Stomach (tissue), 8 donors: ENCODE measurements at regions not wholly inside any gene's neighbourhood (a gene's known extent, or its start where the extent isn't known, plus 50 kb on each side); places are given as distances from the start of the nearest gene placed in this dataset.
A peak's percentile ranks its signal among the peaks of the same experiment; 100 is the strongest.

Experiments used
- DNase-seq, 2 donors: peaks; one replicate each; pipeline versions ENCODE4 v3.0.0 to v3.0.0-alpha.2; 2013 to 2019
- H3K27ac ChIP-seq, 5 donors: fragments of 200-600 bp in 4 of 5; sonication (generic) in 4 of 5; one replicate each; pipeline ENCODE4 v1.5.1; 2013 to 2019; ENCODE audit warnings: mild to moderate bottlenecking in 1 of 5, moderate library complexity in 1 of 5
- H3K27me3 ChIP-seq, 3 donors: fragments of 200-600 bp; sonication (generic); one replicate each; pipeline ENCODE4 v1.5.1; 2017 to 2019; ENCODE audit warnings: mixed run types in 1 of 3
- H3K36me3 ChIP-seq, 4 donors: fragments of 200-600 bp; sonication (generic); 1 replicate in 3 of 4; 2 replicates in 1 of 4; pipeline ENCODE4 v1.5.1; 2016 to 2019
- H3K4me1 ChIP-seq, 4 donors: fragments of 200-600 bp; sonication (generic); one replicate each; pipeline ENCODE4 v1.5.1; 2016 to 2019
- H3K4me3 ChIP-seq, 4 donors: fragments of 200-600 bp; sonication (generic) in 3 of 4; one replicate each; pipeline ENCODE4 v1.5.1; 2016 to 2019; ENCODE audit warnings: mild to moderate bottlenecking in 1 of 4
- H3K9me3 ChIP-seq, 4 donors: fragments of 200-600 bp; sonication (generic); one replicate each; pipeline ENCODE4 v1.5.1; 2016 to 2019
- CTCF ChIP-seq, 7 experiments: fragments of 450-650 bp in 4 of 7; fragments of 200-600 bp in 3 of 7; sonication (generic) in 3 of 7; IDR thresholded peaks; one replicate each; pipeline ENCODE4 v1.5.1; 2016 to 2019; ENCODE audit warnings: antibody characterized with exemption in 7 of 7, control low read depth in 2 of 7, mild to moderate bottlenecking in 1 of 7
- EP300 ChIP-seq: sonication (generic); formaldehyde crosslinking; IDR thresholded peaks from one replicate; pipeline ENCODE4 v1.6.1; 2017; ENCODE audit warnings: antibody characterized with exemption
- POLR2A ChIP-seq, 4 donors: fragments of 450-650 bp; IDR thresholded peaks; one replicate each; pipeline ENCODE4 v1.6.1; 2016; ENCODE audit warnings: antibody characterized with exemption in 4 of 4, control low read depth in 2 of 4, mild to moderate bottlenecking in 1 of 4, moderate library complexity in 1 of 4
- POLR2AphosphoS5 ChIP-seq, 3 donors: sonication (generic); formaldehyde crosslinking; IDR thresholded peaks; one replicate each; pipeline ENCODE4 v1.6.1; 2016; ENCODE audit warnings: antibody characterized with exemption in 3 of 3
- WGBS, 5 donors: extraction: QIAGEN DNeasy Blood & Tissue Kit in 3 of 5; methylation state at CpG; one replicate each; pipeline versions ENCODE4 v1.1.5 to v1.1.7; 2013 to 2018; 5-methylcytosine and 5-hydroxymethylcytosine counted together
- intact Hi-C: fragments of 100-400 bp; cut with DNase I; formaldehyde crosslinking; loops from one replicate; pipeline ENCODE4 v1.15.1; 2023; ENCODE audit warnings: low total_unique reads
- donor health status: healthy with polysubstance abuse.
- donor health status: Bipolar disorder and iron deficiency.
- donor health status: healthy.

DNA sequence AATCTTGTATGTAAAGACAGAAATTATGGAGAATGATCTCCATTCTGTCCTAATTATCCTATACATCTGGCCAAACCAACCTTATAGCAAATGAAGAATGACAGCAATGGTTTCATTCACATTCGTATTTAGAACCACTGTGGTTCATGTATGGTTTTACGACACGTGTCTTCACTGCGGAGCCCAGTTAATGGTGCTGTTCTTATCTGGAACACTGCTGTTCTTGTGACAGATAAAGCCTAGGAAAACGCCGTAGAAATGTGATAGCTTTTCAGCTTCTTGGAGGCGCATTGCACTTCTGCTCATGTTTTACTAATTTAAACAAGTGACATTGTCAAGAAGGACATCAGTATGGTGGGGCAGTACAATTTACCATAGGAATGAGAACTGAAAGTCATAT, 2266.4 kb upstream of the TENM3 start:
- WGBS, 5 donors, result 71 to 82% (median 78%) methylated on average over 7 of the region's 7 CpGs
- no peaks in the 10 kb centered on the region for H3K9me3 ChIP-seq
- H3K27me3 ChIP-seq, result no peaks in the 10 kb centered on the region
- no peaks in the 10 kb centered on the region for H3K4me1 ChIP-seq
- H3K4me3 ChIP-seq, result no peak overlapping the region
- DNase-seq, result no peak
- no peaks in the 10 kb centered on the region for H3K36me3 ChIP-seq
- TF ChIP-seq POLR2A (IDR thresholded peaks at IDR 0.05) (no peak), CTCF (IDR thresholded peaks at IDR 0.05) (no peak), POLR2AphosphoS5 (IDR thresholded peaks at IDR 0.05) (no peak), EP300 (no peak)
- intact Hi-C loops, result no loop called here
- H3K27ac ChIP-seq, result no peak overlapping the region

- TF ChIP-seq EP300 (no peak), CTCF (IDR thresholded peaks at IDR 0.05) (no peak), POLR2A (IDR thresholded peaks at IDR 0.05) (no peak), POLR2AphosphoS5 (IDR thresholded peaks at IDR 0.05) (no peak)
- Histone ChIP-seq H3K27me3 (no peaks in the 10 kb centered on the region), H3K9me3 (no peaks in the 10 kb centered on the region), H3K4me3 (no peak overlapping the region), H3K4me1 (no peaks in the 10 kb centered on the region), H3K27ac (no peak overlapping the region), H3K36me3 (no peaks in the 10 kb centered on the region)
- intact Hi-C loops, result no loop called here
- DNase-seq, result no peak
Observed at GRCh38 chr4:179977378-179977777, 2265.8 kb upstream of the TENM3 start.

GRCh38 chr4:179981161-179981560, 2262.0 kb upstream of the TENM3 start:
- Histone ChIP-seq H3K4me3 (no peak overlapping the region), H3K4me1 (no peaks in the 10 kb centered on the region), H3K27me3 (no peaks in the 10 kb centered on the region), H3K36me3 (no peaks in the 10 kb centered on the region), H3K9me3 (no peaks in the 10 kb centered on the region), H3K27ac (no peak overlapping the region)
- TF ChIP-seq EP300 (no peak), POLR2A (IDR thresholded peaks at IDR 0.05) (no peak), POLR2AphosphoS5 (IDR thresholded peaks at IDR 0.05) (no peak)
- intact Hi-C loops, result no loop called here
- no peak for DNase-seq

- Histone ChIP-seq H3K27me3 (no peaks in the 10 kb centered on the region), H3K4me3 (no peak overlapping the region), H3K9me3 (peaks cover 0 to 4% (median 0%) of the 10 kb centered on the region in 4 donors), H3K4me1 (no peaks in the 10 kb centered on the region), H3K27ac (no peak overlapping the region), H3K36me3 (no peaks in the 10 kb centered on the region)
- TF ChIP-seq POLR2AphosphoS5 (IDR thresholded peaks at IDR 0.05) (no peak), CTCF (IDR thresholded peaks at IDR 0.05) (no peak), POLR2A (IDR thresholded peaks at IDR 0.05) (no peak), EP300 (no peak)
- intact Hi-C loops, result no loop called here
- 57 to 82% (median 81%) methylated on average over 4 of the region's 4 CpGs for WGBS, 5 donors
- DNase-seq, result peak in 1 of 2 donors; percentile 13
Observed at GRCh38 chr4:179989975-179990374, 2253.2 kb upstream of the TENM3 start.

GRCh38 chr4:180009316-180009715, 2233.9 kb upstream of the TENM3 start:
- TF ChIP-seq POLR2AphosphoS5 (IDR thresholded peaks at IDR 0.05), result no peak
- TF ChIP-seq EP300, result no peak
- TF ChIP-seq CTCF (IDR thresholded peaks at IDR 0.05), result no peak
- no peak for TF ChIP-seq POLR2A (IDR thresholded peaks at IDR 0.05)
- no peak overlapping the region for H3K4me3 ChIP-seq
- H3K4me1 ChIP-seq, result no peaks in the 10 kb centered on the region
- H3K9me3 ChIP-seq, result peaks cover 0 to 24% (median 0%) of the 10 kb centered on the region in 4 donors
- H3K36me3 ChIP-seq, result no peaks in the 10 kb centered on the region
- H3K27ac ChIP-seq, result no peak overlapping the region
- no peak for DNase-seq
- no peaks in the 10 kb centered on the region for H3K27me3 ChIP-seq
- WGBS, 5 donors, result 68 to 79% (median 78%) methylated on average over 2 of the region's 2 CpGs
- intact Hi-C loops, result no loop called here
